ENCODE measurements at regions not wholly inside any gene's neighbourhood (a gene's known extent, or its start where the extent isn't known, plus 50 kb on each side); places are given as distances from the start of the nearest gene placed in this dataset.

GRCh38 chr17:33769066-33769465 is 476.0 kb upstream of the ASIC2 start:
- Histone ChIP-seq H3K9me3 (ENCODE audit: control insufficient read depth in 2 of 3, insufficient read depth in 1 of 3, low read length in 3 of 3) (no peaks in the 10 kb centered on the region), H3K36me3 (ENCODE audit: control insufficient read depth in 2 of 3, insufficient read depth in 3 of 3, low read length in 3 of 3) (no peaks in the 10 kb centered on the region), H3K9ac (ENCODE audit: low read length in 3 of 3) (no peak overlapping the region), H3K27ac (ENCODE audit: low read depth in 2 of 2, low read length in 2 of 2) (no peak overlapping the region), H3K27me3 (ENCODE audit: control insufficient read depth, insufficient read depth, low read length) (no peaks in the 10 kb centered on the region), H3K4me3 (ENCODE audit: low read length in 3 of 3) (no peak overlapping the region), H3K4me1 (ENCODE audit: control insufficient read depth in 2 of 3, insufficient read depth in 2 of 3, low read depth in 1 of 3, low read length in 3 of 3) (no peaks in the 10 kb centered on the region)
- no peak for TF ChIP-seq CTCF (IDR thresholded peaks at IDR 0.05; ENCODE audit: borderline replicate concordance, extremely low read depth, insufficient read depth)
- no peak for FAIRE-seq
- intact Hi-C loops (cut with DNase I) = no loop called here
- DNase-seq = no peak

- intact Hi-C loops (cut with DNase I) = no loop called here
- H3K9ac ChIP-seq (ENCODE audit: low read length in 3 of 3) = no peak overlapping the region
- TF ChIP-seq CTCF (IDR thresholded peaks at IDR 0.05; ENCODE audit: borderline replicate concordance, extremely low read depth, insufficient read depth) = no peak
- no peaks in the 10 kb centered on the region for H3K4me1 ChIP-seq (ENCODE audit: control insufficient read depth in 2 of 3, insufficient read depth in 2 of 3, low read depth in 1 of 3, low read length in 3 of 3)
- H3K36me3 ChIP-seq (ENCODE audit: control insufficient read depth in 2 of 3, insufficient read depth in 3 of 3, low read length in 3 of 3) = no peaks in the 10 kb centered on the region
- H3K27ac ChIP-seq (ENCODE audit: low read depth in 2 of 2, low read length in 2 of 2) = no peak overlapping the region
- no peaks in the 10 kb centered on the region for H3K9me3 ChIP-seq (ENCODE audit: control insufficient read depth in 2 of 3, insufficient read depth in 1 of 3, low read length in 3 of 3)
- H3K4me3 ChIP-seq (ENCODE audit: low read length in 3 of 3) = no peak overlapping the region
- no peaks in the 10 kb centered on the region for H3K27me3 ChIP-seq (ENCODE audit: control insufficient read depth, insufficient read depth, low read length)
- DNase-seq (no peak), FAIRE-seq (no peak)
Observed at GRCh38 chr17:33776304-33776703, 478.8 kb upstream of the CCL2 start.

GRCh38 chr17:33776903-33777302 is 478.2 kb upstream of the CCL2 start:
- no peaks in the 10 kb centered on the region for H3K27me3 ChIP-seq (ENCODE audit: control insufficient read depth, insufficient read depth, low read length)
- H3K9ac ChIP-seq (ENCODE audit: low read length in 3 of 3) = no peak overlapping the region
- no peak overlapping the region for H3K4me3 ChIP-seq (ENCODE audit: low read length in 3 of 3)
- H3K36me3 ChIP-seq (ENCODE audit: control insufficient read depth in 2 of 3, insufficient read depth in 3 of 3, low read length in 3 of 3) = no peaks in the 10 kb centered on the region
- H3K4me1 ChIP-seq (ENCODE audit: control insufficient read depth in 2 of 3, insufficient read depth in 2 of 3, low read depth in 1 of 3, low read length in 3 of 3) = no peaks in the 10 kb centered on the region
- FAIRE-seq = no peak
- intact Hi-C loops (cut with DNase I) = no loop called here
- DNase-seq = no peak
- TF ChIP-seq CTCF (IDR thresholded peaks at IDR 0.05; ENCODE audit: borderline replicate concordance, extremely low read depth, insufficient read depth) = no peak
- no peaks in the 10 kb centered on the region for H3K9me3 ChIP-seq (ENCODE audit: control insufficient read depth in 2 of 3, insufficient read depth in 1 of 3, low read length in 3 of 3)
- H3K27ac ChIP-seq (ENCODE audit: low read depth in 2 of 2, low read length in 2 of 2) = no peak overlapping the region

GRCh38 chr17:33777674-33778073 is 477.4 kb upstream of the CCL2 start:
- no peak for FAIRE-seq
- no peak for DNase-seq
- no peaks in the 10 kb centered on the region for H3K36me3 ChIP-seq (ENCODE audit: control insufficient read depth in 2 of 3, insufficient read depth in 3 of 3, low read length in 3 of 3)
- TF ChIP-seq CTCF (IDR thresholded peaks at IDR 0.05; ENCODE audit: borderline replicate concordance, extremely low read depth, insufficient read depth) = no peak
- H3K4me1 ChIP-seq (ENCODE audit: control insufficient read depth in 2 of 3, insufficient read depth in 2 of 3, low read depth in 1 of 3, low read length in 3 of 3) = no peaks in the 10 kb centered on the region
- H3K9me3 ChIP-seq (ENCODE audit: control insufficient read depth in 2 of 3, insufficient read depth in 1 of 3, low read length in 3 of 3) = no peaks in the 10 kb centered on the region
- intact Hi-C loops (cut with DNase I) = no loop called here
- no peak overlapping the region for H3K9ac ChIP-seq (ENCODE audit: low read length in 3 of 3)
- no peak overlapping the region for H3K27ac ChIP-seq (ENCODE audit: low read depth in 2 of 2, low read length in 2 of 2)
- no peaks in the 10 kb centered on the region for H3K27me3 ChIP-seq (ENCODE audit: control insufficient read depth, insufficient read depth, low read length)
- H3K4me3 ChIP-seq (ENCODE audit: low read length in 3 of 3) = no peak overlapping the region

Data from kidney (tissue), 13 donors.